SU-DHL-6 (cell line): ENCODE measurements at regions not wholly inside any gene's neighbourhood (a gene's known extent, or its start where the extent isn't known, plus 50 kb on each side); places are given as distances from the start of the nearest gene placed in this dataset.
A peak's percentile ranks its signal among the peaks of the same experiment; 100 is the strongest.

Source experiments
- H2AFZ ChIP-seq: fragments of 200-600 bp; sonication (generic); 2 replicates; pipeline ENCODE4 v1.6.1; 2014; ENCODE audit warnings: low read depth, mild to moderate bottlenecking, moderate library complexity, mixed read lengths, antibody characterized with exemption, low read length; ENCODE audit not compliant: severe bottlenecking
- H3F3A ChIP-seq: fragments of 200-600 bp; shearing (Covaris generic); 2 replicates; pipeline ENCODE4 v1.6.0; 2016; ENCODE audit warnings: antibody characterized with exemption, mild to moderate bottlenecking; ENCODE audit not compliant: insufficient read depth
- H3K27ac ChIP-seq: fragments of 200-600 bp; sonication (generic); 2 replicates; pipeline ENCODE4 v1.5.1; 2016; ENCODE audit warnings: low read depth, mild to moderate bottlenecking, low read length, moderate library complexity, mixed read lengths
- H3K27me3 ChIP-seq: fragments of 200-600 bp; sonication (generic), shearing (Covaris generic); 2 replicates; pipeline ENCODE4 v1.6.0; 2014; ENCODE audit warnings: mild to moderate bottlenecking, low read length
- H3K36me3 ChIP-seq: fragments of 200-600 bp; sonication (generic); 2 replicates; pipeline ENCODE4 v1.6.1; 2014; ENCODE audit warnings: mild to moderate bottlenecking, low read length, mixed read lengths
- H3K4me2 ChIP-seq: fragments of 300-600, 200-600 bp; shearing (Covaris generic), sonication (generic); 2 replicates; pipeline ENCODE4 v1.6.0; 2014; ENCODE audit warnings: low read length, low read depth, mild to moderate bottlenecking; ENCODE audit not compliant: poor library complexity, severe bottlenecking
- H3K4me3 ChIP-seq: fragments of 200-600 bp; sonication (generic); 2 replicates; pipeline ENCODE4 v1.5.1; 2014; ENCODE audit warnings: antibody characterized with exemption, low read length, mild to moderate bottlenecking, mixed read lengths; ENCODE audit not compliant: insufficient read depth, poor library complexity, severe bottlenecking
- H3K79me2 ChIP-seq: fragments of 200-600 bp; sonication (generic); 2 replicates; pipeline ENCODE4 v1.6.1; 2014; ENCODE audit warnings: mild to moderate bottlenecking, low read length, moderate library complexity; ENCODE audit not compliant: insufficient read depth
- H3K9ac ChIP-seq: fragments of 200-600 bp; sonication (generic); 2 replicates; pipeline ENCODE4 v1.7.0; 2014; ENCODE audit warnings: mild to moderate bottlenecking, low read length
- H3K9me2 ChIP-seq: fragments of 200-600 bp; sonication (generic); replicated peaks from 2 replicates; pipeline ENCODE4 v1.6.1; 2014; ENCODE audit warnings: low read length; ENCODE audit not compliant: insufficient read depth
- H3K9me3 ChIP-seq: fragments of 200-600 bp; sonication (generic); 2 replicates; pipeline ENCODE4 v1.6.1; 2014; ENCODE audit warnings: low read length, mixed read lengths; ENCODE audit not compliant: insufficient read depth
- H4K20me1 ChIP-seq: fragments of 200-600 bp; sonication (generic); 2 replicates; pipeline ENCODE4 v1.6.1; 2014; ENCODE audit warnings: low read depth, mild to moderate bottlenecking, antibody characterized with exemption, low read length, moderate library complexity, mixed read lengths
- EZH2phosphoT487 ChIP-seq: fragments of 200-600 bp; sonication (generic), shearing (Covaris generic); conservative IDR thresholded peaks from 2 replicates; pipeline ENCODE4 v1.6.1; 2018; ENCODE audit warnings: mild to moderate bottlenecking, antibody characterized with exemption, low read length, moderate library complexity, mixed read lengths
- TF ChIP-seq, protein P1 (sequence below): fragments of 200-600 bp; sonication (generic); IDR thresholded peaks from one replicate; pipeline ENCODE4 v1.5.1; 2017; ENCODE audit warnings: antibody characterized with exemption, mild to moderate bottlenecking, low read length, moderate library complexity; ENCODE audit not compliant: insufficient read depth, poor library complexity, severe bottlenecking

DNA sequence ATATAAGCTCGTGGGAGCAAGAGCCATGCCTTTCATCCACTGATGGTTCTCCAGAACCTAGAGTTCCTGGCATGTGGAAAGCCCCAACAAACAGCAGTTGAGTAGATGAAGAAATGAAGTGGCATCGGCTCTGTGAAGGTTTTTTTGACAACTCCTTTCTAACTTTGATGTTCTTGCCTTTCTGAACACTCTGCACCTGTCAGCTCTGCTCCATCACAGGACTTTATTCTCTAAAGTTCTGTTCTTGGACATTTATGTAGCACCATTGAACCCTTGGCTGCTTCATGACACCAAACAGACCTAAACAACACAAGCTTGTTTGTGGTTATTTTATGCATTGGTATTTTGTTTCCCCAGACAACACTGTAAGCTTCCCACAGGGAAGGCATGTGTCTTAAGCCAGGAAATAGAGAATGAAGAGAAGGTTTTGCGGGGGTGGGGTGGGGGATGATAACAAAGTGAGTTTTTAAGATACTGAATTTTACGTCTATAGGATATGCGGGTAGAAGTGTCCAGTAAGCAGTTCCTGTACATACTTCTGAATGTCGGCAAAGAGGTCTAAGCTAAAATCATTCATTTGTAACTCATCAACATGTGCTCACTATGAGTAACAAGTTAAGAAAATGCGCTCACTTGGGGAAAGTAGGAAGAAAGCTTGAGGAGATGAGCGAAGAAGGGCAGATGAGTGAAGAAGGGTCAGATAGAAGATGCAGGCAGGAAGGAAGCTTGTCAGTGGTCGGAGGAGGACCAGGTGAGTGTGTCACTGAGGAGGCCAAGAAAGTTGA lies 146.0 kb upstream of the PLEKHG7 start:
- Histone ChIP-seq H3K36me3 (no peaks in the 10 kb centered on the region), H3K9me2 (no peaks in the 10 kb centered on the region), H3F3A (no peaks in the 10 kb centered on the region), H3K27me3 (no peaks in the 10 kb centered on the region), H2AFZ (no peak overlapping the region), H3K79me2 (no peaks in the 10 kb centered on the region), H3K9me3 (no peaks in the 10 kb centered on the region), H3K4me3 (no peak overlapping the region), H3K9ac (no peak overlapping the region), H3K4me2 (no peak overlapping the region), H3K27ac (no peak overlapping the region), H4K20me1 (no peaks in the 10 kb centered on the region)
- TF ChIP-seq, protein P1, sequence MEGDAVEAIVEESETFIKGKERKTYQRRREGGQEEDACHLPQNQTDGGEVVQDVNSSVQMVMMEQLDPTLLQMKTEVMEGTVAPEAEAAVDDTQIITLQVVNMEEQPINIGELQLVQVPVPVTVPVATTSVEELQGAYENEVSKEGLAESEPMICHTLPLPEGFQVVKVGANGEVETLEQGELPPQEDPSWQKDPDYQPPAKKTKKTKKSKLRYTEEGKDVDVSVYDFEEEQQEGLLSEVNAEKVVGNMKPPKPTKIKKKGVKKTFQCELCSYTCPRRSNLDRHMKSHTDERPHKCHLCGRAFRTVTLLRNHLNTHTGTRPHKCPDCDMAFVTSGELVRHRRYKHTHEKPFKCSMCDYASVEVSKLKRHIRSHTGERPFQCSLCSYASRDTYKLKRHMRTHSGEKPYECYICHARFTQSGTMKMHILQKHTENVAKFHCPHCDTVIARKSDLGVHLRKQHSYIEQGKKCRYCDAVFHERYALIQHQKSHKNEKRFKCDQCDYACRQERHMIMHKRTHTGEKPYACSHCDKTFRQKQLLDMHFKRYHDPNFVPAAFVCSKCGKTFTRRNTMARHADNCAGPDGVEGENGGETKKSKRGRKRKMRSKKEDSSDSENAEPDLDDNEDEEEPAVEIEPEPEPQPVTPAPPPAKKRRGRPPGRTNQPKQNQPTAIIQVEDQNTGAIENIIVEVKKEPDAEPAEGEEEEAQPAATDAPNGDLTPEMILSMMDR: no peak
- no peak for TF ChIP-seq EZH2phosphoT487

DNA sequence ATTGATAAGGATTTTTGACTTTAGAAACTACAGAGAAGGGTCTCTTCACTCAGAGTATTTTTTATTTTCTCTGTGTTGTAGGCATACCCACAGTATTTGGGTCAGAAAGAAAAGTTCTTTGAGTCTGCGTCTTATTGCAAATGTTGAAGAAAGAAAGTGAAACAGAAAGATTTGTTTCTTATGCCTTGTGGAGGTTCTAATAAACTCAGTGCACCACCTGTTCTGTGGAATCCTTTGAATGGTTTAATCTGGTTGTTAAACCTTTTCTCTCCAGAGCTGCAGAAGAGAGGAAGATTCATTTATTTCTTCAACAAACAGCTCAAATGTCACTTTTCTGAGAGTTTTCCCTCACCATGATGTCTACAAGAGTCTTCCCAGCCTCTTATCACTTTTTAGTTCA lies 146.6 kb upstream of the PLEKHG7 start:
- Histone ChIP-seq H3K9me3 (no peaks in the 10 kb centered on the region), H3K79me2 (no peaks in the 10 kb centered on the region), H3K9ac (no peak overlapping the region), H4K20me1 (no peaks in the 10 kb centered on the region), H3K9me2 (no peaks in the 10 kb centered on the region), H3F3A (no peaks in the 10 kb centered on the region), H3K4me3 (no peak overlapping the region), H3K4me2 (no peak overlapping the region), H3K36me3 (no peaks in the 10 kb centered on the region), H3K27ac (no peak overlapping the region), H3K27me3 (no peaks in the 10 kb centered on the region), H2AFZ (no peak overlapping the region)
- TF ChIP-seq EZH2phosphoT487: no peak
- TF ChIP-seq, protein P1: no peak

DNA sequence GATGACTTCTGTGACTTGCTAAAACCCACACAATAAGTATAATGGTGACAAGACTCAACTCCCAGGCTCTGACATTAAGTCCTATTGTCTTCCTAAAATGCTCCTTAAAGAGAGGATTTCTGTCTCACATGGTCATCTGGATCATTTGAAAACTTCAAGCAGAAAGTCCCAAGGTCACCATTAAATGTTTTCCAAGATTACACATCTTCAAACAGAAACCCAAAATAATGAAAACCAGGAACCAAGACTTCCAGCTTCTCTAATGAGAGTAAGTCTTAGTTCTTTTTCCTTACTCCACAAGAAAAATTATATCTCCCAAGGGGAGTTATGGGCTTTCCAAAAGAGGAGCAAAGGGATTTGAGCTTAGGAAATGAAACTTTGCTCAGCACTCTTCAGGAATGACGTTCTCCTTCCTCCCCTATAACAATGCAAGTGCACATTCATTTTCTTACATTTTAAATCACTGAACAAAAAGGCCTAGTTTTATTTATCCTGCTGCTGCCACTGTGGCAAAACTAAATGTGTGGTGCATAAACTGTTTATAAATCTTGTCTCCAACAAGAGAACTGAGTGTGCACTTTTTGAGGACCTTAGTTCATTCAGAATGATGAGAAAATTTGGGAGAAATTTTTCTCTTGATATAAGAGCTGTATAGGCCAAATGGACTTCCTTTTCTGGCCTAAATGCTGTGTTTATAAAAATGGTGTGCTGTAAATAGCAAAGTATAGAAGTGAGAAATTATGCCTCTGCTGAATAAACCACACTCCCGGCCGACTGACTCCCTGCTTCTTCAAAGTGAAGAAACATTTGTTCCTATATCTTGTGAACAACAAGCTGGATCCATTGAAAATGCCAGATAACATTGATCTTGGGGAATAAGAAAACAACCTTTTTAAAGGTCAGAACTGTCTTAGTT lies 148.4 kb upstream of the PLEKHG7 start:
- peak overlapping the region; percentile 28 for H2AFZ ChIP-seq
- H4K20me1 ChIP-seq: no peaks in the 10 kb centered on the region
- H3K9me3 ChIP-seq: no peaks in the 10 kb centered on the region
- no peak overlapping the region for H3K27ac ChIP-seq
- H3K9ac ChIP-seq: no peak overlapping the region
- H3K79me2 ChIP-seq: no peaks in the 10 kb centered on the region
- no peak overlapping the region for H3K4me2 ChIP-seq
- no peaks in the 10 kb centered on the region for H3F3A ChIP-seq
- no peaks in the 10 kb centered on the region for H3K27me3 ChIP-seq
- no peaks in the 10 kb centered on the region for H3K9me2 ChIP-seq
- H3K4me3 ChIP-seq: no peak overlapping the region
- H3K36me3 ChIP-seq: no peaks in the 10 kb centered on the region
- TF ChIP-seq, protein P1: no peak
- TF ChIP-seq EZH2phosphoT487: no peak
